Ovary (tissue), 3 donors: ENCODE measurements at regions not wholly inside any gene's neighbourhood (a gene's known extent, or its start where the extent isn't known, plus 50 kb on each side); places are given as distances from the start of the nearest gene placed in this dataset.

Experiments used
- CTCF ChIP-seq, 3 donors: fragments of 450-650 bp in 2 of 3; fragments of 200-600 bp in 1 of 3; IDR thresholded peaks; one replicate each; pipeline versions ENCODE4 v1.5.1 to v1.8.0; 2016 to 2022; ENCODE audit warnings: antibody characterized with exemption in 3 of 3, mild to moderate bottlenecking in 1 of 3
- POLR2A ChIP-seq: fragments of 450-650 bp; IDR thresholded peaks from one replicate; pipeline ENCODE4 v1.6.1; 2017; ENCODE audit warnings: antibody characterized with exemption, mild to moderate bottlenecking, moderate library complexity
- donor health status: DM: no; HTN: no; CAD: no.

- TF ChIP-seq CTCF (IDR thresholded peaks at IDR 0.05) (no peak), POLR2A (no peak)
Measured at GRCh38 chr1:194419721-194420120, 1233.3 kb upstream of the B3GALT2 start.
